ENCODE measurements at regions not wholly inside any gene's neighbourhood (a gene's known extent, or its start where the extent isn't known, plus 50 kb on each side); places are given as distances from the start of the nearest gene placed in this dataset.

GRCh38 chr20:7136886-7137285 is 369.4 kb downstream of the BMP2 start:
- TF ChIP-seq FOS (IDR thresholded peaks at IDR 0.05; ENCODE audit: low read depth, low read length) (no peak), POLR2A (IDR thresholded peaks at IDR 0.05; ENCODE audit: low read depth, low read length) (no peak), CTCF (conservative IDR thresholded peaks at IDR 0.05; ENCODE audit: low read depth, low read length) (no peak), MAZ (IDR thresholded peaks at IDR 0.05; ENCODE audit: borderline replicate concordance, low read depth, low read length) (no peak), USF2 (IDR thresholded peaks at IDR 0.05; ENCODE audit: low read depth, low read length) (no peak), MAFK (IDR thresholded peaks at IDR 0.05; ENCODE audit: low read depth, low read length) (no peak), CEBPB (IDR thresholded peaks at IDR 0.05; ENCODE audit: low read depth, low read length) (no peak)
